Mucosa of rectum (tissue), 2 donors: ENCODE measurements at regions not wholly inside any gene's neighbourhood (a gene's known extent, or its start where the extent isn't known, plus 50 kb on each side); places are given as distances from the start of the nearest gene placed in this dataset.
"Not testable (repeated sequence)": the region's sequence is repeated elsewhere in the genome, so short reads cannot be mapped to it uniquely, and the experiment has no call there.

Source experiments
- H3K27ac ChIP-seq, 2 donors: one replicate each; pipeline ENCODE4 v1.7.0; 2013; ENCODE audit warnings: inconsistent platforms in 2 of 2, low read depth in 2 of 2, low read length in 2 of 2
- H3K27me3 ChIP-seq, 2 donors: one replicate each; pipeline ENCODE4 v1.7.0; 2013; ENCODE audit warnings: low read length in 2 of 2; ENCODE audit not compliant: control insufficient read depth in 2 of 2, insufficient read depth in 2 of 2
- H3K36me3 ChIP-seq, 2 donors: one replicate each; pipeline ENCODE4 v1.7.0; 2013; ENCODE audit warnings: low read length in 2 of 2; ENCODE audit not compliant: control insufficient read depth in 2 of 2, insufficient read depth in 2 of 2
- H3K4me1 ChIP-seq, 2 donors: one replicate each; pipeline ENCODE4 v1.7.0; 2013; ENCODE audit warnings: low read length in 2 of 2, mild to moderate bottlenecking in 1 of 2; ENCODE audit not compliant: control insufficient read depth in 2 of 2, insufficient read depth in 2 of 2
- H3K4me3 ChIP-seq, 2 donors: one replicate each; pipeline ENCODE4 v1.7.0; 2013; ENCODE audit warnings: low read length in 2 of 2
- H3K9ac ChIP-seq, 2 donors: one replicate each; pipeline ENCODE4 v1.7.0; 2013; ENCODE audit warnings: low read length in 2 of 2, low read depth in 1 of 2, mild to moderate bottlenecking in 1 of 2
- H3K9me3 ChIP-seq, 2 donors: one replicate each; pipeline ENCODE4 v1.7.0; 2013; ENCODE audit warnings: low read length in 2 of 2; ENCODE audit not compliant: control insufficient read depth in 2 of 2
- donor health status: healthy.
- donor health status: Normal muscosa, but diverticular disease.

DNA sequence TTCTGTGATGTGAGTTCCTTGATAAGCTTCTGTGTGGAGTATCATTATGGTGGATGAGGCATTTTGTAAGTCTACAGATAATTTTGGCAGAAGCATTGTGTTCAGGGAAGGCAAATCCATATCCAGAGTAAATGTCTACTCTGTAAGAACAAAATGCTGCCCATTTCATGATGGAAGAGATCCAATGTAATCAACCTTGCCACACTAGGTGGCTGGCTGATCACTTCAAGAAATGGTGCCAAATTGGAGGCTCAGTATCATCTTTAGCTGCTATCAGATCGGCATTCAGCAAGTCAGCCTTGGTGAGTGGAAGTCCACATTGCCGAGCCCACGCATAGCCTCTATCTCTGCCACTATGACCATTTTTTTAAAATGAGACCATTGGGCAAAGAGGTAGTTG lies 565.8 kb upstream of the USP24 start:
- no peaks in the 10 kb centered on the region for H3K27me3 ChIP-seq
- H3K4me1 ChIP-seq, result peaks cover 0 to 3% of the 10 kb centered on the region in 2 donors
- H3K9me3 ChIP-seq, result no peaks in the 10 kb centered on the region
- no peak overlapping the region for H3K9ac ChIP-seq
- H3K27ac ChIP-seq, result no peak overlapping the region
- no peak overlapping the region for H3K4me3 ChIP-seq
- H3K36me3 ChIP-seq, result no peaks in the 10 kb centered on the region

DNA sequence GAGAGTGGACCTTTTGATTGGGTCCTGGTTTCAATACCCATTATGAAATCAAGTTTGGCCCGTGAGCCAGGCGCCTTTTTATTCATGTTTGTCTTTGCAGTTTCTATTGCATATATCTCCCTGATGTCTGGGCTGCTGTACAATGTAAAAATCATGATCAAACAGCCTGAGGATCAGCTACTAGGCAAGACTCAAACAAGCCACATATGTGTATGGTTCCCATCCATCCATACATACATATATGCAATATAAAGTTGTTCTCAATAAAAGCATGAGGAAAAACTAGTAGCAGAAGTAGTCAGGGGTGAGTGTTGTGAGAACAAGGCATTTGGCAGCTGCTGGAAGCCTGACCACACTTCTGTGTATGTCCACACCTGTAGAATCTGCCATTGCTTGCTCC lies 562.4 kb upstream of the USP24 start:
- Histone ChIP-seq H3K27me3 (no peaks in the 10 kb centered on the region), H3K27ac (no peak overlapping the region), H3K9me3 (no peaks in the 10 kb centered on the region), H3K9ac (no peak overlapping the region), H3K4me1 (peaks cover 0 to 3% of the 10 kb centered on the region in 2 donors), H3K4me3 (no peak overlapping the region), H3K36me3 (no peaks in the 10 kb centered on the region)

DNA sequence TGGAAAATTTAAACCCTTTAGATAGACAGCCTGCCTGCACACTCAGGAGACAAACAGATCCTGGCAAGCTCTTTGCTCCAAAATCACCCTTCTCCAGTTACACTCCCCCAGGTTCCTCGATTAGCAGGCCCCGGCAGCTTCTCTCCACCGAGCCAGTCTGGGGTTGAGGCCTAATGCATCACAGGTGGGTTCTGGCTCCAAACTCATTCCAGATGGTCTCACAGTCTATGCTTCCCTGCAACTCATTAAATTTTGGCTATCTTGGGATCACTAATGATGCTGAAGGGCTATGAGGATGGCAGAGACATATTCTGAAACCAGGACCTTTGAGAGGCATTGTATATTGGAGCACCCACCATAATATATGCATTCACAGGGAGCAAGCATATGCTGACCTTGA lies 559.8 kb upstream of the USP24 start:
- H3K36me3 ChIP-seq, result no peaks in the 10 kb centered on the region
- H3K9ac ChIP-seq, result no peak overlapping the region
- no peaks in the 10 kb centered on the region for H3K9me3 ChIP-seq
- no peaks in the 10 kb centered on the region for H3K27me3 ChIP-seq
- H3K27ac ChIP-seq, result no peak overlapping the region
- H3K4me1 ChIP-seq, result no peaks in the 10 kb centered on the region
- H3K4me3 ChIP-seq, result no peak overlapping the region

DNA sequence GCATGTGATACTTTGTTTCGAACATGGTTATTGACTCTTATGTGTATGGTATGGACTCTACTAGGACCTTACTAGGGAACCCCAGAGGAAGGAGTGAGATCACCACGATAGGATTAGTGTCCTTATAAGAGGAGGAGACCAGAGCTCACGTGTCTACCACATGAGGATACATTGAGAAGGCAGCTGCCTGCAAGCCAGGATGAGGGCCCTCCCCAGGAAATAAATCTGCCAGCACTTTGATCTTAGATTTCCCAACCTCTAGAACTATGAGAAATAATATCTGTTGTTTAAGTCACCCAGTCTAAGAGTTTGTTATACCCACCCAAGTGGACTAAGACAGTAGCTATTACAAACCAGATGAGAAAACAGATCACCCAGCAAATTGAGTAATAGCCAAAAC lies 559.3 kb upstream of the USP24 start:
- H3K4me3 ChIP-seq, result no peak overlapping the region
- H3K27me3 ChIP-seq, result no peaks in the 10 kb centered on the region
- no peaks in the 10 kb centered on the region for H3K4me1 ChIP-seq
- no peak overlapping the region for H3K27ac ChIP-seq
- no peak overlapping the region for H3K9ac ChIP-seq
- no peaks in the 10 kb centered on the region for H3K36me3 ChIP-seq
- no peaks in the 10 kb centered on the region for H3K9me3 ChIP-seq

DNA sequence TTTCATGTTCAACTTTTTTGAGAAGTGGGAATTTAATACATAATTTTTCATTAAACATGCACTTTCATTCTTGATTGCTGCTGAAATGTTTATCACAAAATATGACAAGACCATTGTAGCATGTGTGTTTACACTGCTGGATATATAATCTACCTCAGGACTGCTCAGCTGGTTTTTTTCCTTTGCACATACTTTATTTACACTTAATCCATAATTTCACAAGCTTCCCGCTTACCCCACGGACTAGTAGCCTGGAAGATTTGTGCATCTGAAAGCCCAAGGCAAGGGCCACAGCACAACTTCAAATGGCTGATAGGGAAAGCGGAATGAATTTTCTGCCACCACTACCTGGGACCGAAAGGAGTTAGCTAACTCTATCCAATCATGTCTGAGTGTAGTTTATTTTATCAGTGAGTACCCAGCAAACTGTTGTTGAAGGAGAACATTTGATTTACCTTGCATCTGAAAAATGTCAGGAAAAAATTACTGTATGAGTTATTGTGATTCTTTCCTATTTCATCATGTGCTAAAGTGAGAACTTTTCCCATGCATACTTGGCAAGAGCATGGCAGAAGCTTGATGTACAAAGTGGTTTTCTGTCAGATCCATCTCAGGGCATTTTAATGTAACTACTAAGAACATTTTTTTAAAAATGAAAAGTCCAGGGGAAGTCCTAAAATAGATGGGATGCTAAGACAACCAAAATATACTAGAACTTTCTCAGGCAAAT lies 558.2 kb upstream of the USP24 start:
- Histone ChIP-seq H3K4me3 (no peak overlapping the region), H3K9ac (no peak overlapping the region), H3K27me3 (no peaks in the 10 kb centered on the region), H3K9me3 (no peaks in the 10 kb centered on the region), H3K27ac (no peak overlapping the region), H3K36me3 (no peaks in the 10 kb centered on the region), H3K4me1 (no peaks in the 10 kb centered on the region)

DNA sequence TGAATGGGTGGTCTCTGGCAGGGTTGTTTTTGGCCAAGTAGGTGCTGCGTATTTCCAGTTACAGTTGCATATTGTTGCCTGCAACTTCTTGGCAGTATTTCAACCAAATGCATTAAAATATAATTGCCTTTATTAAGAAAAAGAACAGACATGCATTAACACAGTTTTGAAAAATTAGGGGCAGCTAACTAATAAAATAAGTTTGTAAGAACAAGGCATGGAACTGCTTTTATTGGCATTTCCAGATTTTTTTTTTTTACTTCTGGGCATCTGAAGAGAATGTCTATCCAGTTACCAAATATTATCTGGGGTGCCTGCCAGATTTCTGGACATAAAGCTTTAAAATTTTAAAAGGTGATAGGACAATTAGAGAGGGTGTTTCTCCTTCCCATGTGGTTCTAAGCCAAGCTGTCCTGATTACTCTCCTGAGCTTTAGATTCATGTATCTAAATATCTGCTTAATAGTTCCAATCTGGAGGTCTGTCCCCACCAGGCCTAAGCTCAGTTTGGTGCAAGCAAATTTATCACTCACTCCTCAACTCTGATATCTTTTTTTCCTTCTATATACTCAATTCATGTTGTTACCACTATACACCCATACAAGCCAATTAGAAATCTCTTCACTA lies 553.3 kb upstream of the USP24 start:
- Histone ChIP-seq H3K9me3 (no peaks in the 10 kb centered on the region), H3K4me3 (no peak overlapping the region), H3K36me3 (no peaks in the 10 kb centered on the region), H3K4me1 (no peaks in the 10 kb centered on the region), H3K27ac (no peak overlapping the region), H3K27me3 (no peaks in the 10 kb centered on the region), H3K9ac (no peak overlapping the region)

DNA sequence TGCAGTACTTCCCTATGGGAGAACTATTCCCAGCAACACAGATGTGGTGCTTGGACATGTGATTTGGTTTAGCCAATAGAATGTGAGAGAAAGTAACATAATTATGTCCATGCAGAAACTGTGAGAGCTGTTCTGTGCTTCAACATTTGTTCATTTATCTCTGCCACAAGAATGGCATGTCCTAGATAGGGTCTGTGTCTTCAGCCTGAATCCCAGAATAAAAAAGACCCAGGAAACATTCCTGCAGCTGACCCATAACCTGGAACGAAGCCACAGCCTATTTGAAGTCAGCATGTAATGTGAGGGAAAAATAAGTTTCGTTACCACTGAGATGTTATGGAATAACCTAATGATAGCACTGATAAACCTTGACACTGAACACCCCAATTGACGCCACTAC lies 552.0 kb upstream of the USP24 start:
- H3K27ac ChIP-seq, result no peak overlapping the region
- H3K4me1 ChIP-seq, result no peaks in the 10 kb centered on the region
- no peak overlapping the region for H3K4me3 ChIP-seq
- H3K9me3 ChIP-seq, result no peaks in the 10 kb centered on the region
- H3K27me3 ChIP-seq, result no peaks in the 10 kb centered on the region
- no peak overlapping the region for H3K9ac ChIP-seq
- H3K36me3 ChIP-seq, result no peaks in the 10 kb centered on the region

DNA sequence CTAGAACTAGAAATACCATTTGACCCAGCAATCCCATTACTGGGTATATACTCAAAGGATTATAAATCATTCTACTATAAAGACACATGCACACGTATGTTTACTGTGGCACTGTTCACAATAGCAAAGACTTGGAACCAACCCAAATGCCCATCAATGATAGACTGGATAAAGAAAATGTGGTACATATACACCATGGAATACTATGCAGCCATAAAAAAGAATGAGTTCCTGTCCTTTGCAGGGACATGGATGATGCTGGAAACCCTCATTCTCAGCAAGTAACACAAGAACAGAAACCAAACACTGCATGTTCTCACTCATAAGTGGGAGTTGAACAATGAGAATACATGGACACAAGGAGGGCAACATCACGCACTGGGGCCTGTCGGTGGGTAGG lies 550.3 kb upstream of the USP24 start:
- not testable (repeated sequence) for H3K9ac ChIP-seq, H3K36me3 ChIP-seq, H3K4me1 ChIP-seq, H3K27ac ChIP-seq, H3K27me3 ChIP-seq, H3K9me3 ChIP-seq, H3K4me3 ChIP-seq

- Histone ChIP-seq H3K36me3 (no peaks in the 10 kb centered on the region), H3K9me3 (no peaks in the 10 kb centered on the region), H3K9ac (no peak overlapping the region), H3K27me3 (no peaks in the 10 kb centered on the region), H3K4me3 (no peak overlapping the region), H3K4me1 (peaks cover 2 to 11% of the 10 kb centered on the region in 2 donors), H3K27ac (no peak overlapping the region)
These were observed 536.6 kb upstream of the USP24 start for GRCh38 chr1:55751776-55752175.

- H3K27me3 ChIP-seq, result no peaks in the 10 kb centered on the region
- no peak overlapping the region for H3K27ac ChIP-seq
- H3K36me3 ChIP-seq, result no peaks in the 10 kb centered on the region
- peaks cover 2 to 11% of the 10 kb centered on the region in 2 donors for H3K4me1 ChIP-seq
- H3K9ac ChIP-seq, result no peak overlapping the region
- H3K9me3 ChIP-seq, result no peaks in the 10 kb centered on the region
- no peak overlapping the region for H3K4me3 ChIP-seq
These were observed 535.4 kb upstream of the USP24 start for GRCh38 chr1:55750628-55750995.
